ENCODE measurements at regions not wholly inside any gene's neighbourhood (a gene's known extent, or its start where the extent isn't known, plus 50 kb on each side); places are given as distances from the start of the nearest gene placed in this dataset.

DNA sequence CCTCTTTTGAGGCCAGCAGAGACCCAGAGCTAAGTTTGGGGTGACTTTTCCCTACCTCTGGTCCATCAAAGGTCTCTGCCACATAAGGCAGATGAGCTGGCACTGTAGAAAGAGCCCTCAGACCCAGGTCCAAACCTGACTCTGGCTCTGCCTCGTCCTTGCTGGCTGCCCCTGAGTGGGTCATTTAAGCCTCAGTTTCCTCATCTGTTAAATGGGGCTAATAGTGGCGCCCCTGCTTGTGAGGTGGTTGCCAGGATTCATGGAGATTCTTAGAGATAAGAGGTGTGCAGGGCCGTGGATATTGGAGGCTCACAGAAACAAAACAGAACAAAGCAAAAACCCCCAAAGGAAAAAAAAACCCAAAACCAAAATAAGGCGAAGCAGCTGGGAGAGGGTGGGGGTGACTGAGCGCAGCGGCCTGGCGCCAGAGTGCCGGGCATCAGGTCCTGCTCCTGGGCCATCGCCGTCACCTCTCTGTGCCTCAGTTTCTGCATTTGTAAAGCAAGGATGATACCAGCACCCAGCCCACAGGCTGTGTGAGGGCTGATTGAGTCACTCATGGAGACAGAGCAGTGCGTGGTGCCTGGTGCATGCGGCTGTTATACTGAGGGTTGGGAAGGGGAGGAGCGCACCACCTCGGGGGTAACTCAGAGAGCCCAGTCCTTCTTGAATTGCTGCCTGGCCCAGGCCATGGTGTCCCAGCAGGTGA is 133.8 kb upstream of the PTPN1 start:
- no peak overlapping the region for H3K4me3 ChIP-seq (ENCODE audit: low read depth, low read length)
- TF ChIP-seq, protein P1, sequence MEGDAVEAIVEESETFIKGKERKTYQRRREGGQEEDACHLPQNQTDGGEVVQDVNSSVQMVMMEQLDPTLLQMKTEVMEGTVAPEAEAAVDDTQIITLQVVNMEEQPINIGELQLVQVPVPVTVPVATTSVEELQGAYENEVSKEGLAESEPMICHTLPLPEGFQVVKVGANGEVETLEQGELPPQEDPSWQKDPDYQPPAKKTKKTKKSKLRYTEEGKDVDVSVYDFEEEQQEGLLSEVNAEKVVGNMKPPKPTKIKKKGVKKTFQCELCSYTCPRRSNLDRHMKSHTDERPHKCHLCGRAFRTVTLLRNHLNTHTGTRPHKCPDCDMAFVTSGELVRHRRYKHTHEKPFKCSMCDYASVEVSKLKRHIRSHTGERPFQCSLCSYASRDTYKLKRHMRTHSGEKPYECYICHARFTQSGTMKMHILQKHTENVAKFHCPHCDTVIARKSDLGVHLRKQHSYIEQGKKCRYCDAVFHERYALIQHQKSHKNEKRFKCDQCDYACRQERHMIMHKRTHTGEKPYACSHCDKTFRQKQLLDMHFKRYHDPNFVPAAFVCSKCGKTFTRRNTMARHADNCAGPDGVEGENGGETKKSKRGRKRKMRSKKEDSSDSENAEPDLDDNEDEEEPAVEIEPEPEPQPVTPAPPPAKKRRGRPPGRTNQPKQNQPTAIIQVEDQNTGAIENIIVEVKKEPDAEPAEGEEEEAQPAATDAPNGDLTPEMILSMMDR (IDR thresholded peaks at IDR 0.05; ENCODE audit: borderline replicate concordance, insufficient read depth, low read depth, low read length): no peak

DNA sequence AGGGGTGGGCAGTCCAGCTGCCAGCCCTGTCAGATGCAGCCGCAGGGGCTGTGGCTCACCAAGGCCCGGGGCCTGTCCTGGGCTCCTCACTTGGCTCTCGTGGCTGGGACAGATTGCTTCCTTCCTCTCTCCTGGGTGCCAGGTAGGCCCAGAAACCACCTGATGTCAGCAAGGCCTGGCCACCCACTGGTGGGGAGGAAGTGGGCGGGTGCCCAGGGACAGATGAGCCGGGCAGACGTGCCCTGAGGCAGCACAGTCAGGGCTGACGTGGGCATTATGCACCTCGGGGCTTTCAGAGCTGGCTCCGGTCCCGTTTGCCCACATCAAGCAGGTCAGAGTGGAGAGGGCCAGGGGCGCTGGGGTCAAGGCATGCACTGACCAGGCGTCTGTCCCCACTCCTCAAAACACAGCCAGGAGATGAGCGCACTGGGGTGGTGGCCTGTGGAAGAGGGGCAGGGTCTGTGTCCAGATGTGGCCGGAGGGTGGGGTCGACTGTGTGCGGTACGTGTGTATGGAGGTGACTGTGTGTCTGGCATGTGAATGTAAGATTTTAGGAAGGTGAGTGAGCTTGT is 133.2 kb upstream of the PTPN1 start:
- H3K4me3 ChIP-seq (ENCODE audit: low read depth, low read length): no peak overlapping the region
- TF ChIP-seq, protein P1 (IDR thresholded peaks at IDR 0.05; ENCODE audit: borderline replicate concordance, insufficient read depth, low read depth, low read length): no peak

DNA sequence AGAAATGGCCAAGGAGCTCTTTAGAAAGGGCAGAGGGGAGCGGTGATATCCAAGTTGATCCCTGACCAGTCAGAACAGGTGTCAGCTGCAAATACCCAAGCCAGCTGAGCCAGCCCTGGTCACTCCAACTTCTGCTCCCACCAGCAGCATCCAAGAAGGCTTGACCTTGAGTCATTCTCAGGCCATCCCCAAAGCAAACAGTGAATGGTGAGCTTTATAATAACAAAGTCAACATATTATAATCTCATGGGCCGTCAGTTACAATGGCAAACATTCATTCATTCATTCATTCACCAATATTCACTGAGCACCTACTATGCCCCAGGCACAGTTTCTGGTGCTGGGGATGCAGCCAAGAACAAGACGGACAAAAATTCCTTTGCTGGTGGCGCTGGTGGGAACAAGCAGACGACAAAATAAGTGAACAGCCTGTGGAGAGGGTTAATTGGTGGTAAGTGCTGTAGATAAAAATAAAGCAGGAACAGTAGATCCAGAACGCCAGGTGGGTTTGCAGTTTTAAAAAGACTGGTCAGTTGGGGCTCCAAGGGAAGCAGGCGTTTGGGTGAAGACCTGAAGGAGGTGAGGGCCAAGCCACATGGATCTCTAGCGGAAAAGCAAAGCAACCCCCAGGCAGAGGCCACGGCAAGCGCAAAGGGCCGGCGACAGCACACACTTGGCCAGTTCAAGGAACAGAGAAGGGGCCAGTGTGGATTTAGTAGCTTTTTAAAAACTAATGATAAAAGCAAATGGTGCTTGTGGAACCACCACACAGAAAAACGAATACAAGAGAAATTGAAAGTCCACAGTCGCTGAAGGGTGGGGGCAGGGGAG is 131.8 kb upstream of the PTPN1 start:
- TF ChIP-seq, protein P1 (IDR thresholded peaks at IDR 0.05; ENCODE audit: borderline replicate concordance, insufficient read depth, low read depth, low read length): no peak
- H3K4me3 ChIP-seq (ENCODE audit: low read depth, low read length): no peak overlapping the region

DNA sequence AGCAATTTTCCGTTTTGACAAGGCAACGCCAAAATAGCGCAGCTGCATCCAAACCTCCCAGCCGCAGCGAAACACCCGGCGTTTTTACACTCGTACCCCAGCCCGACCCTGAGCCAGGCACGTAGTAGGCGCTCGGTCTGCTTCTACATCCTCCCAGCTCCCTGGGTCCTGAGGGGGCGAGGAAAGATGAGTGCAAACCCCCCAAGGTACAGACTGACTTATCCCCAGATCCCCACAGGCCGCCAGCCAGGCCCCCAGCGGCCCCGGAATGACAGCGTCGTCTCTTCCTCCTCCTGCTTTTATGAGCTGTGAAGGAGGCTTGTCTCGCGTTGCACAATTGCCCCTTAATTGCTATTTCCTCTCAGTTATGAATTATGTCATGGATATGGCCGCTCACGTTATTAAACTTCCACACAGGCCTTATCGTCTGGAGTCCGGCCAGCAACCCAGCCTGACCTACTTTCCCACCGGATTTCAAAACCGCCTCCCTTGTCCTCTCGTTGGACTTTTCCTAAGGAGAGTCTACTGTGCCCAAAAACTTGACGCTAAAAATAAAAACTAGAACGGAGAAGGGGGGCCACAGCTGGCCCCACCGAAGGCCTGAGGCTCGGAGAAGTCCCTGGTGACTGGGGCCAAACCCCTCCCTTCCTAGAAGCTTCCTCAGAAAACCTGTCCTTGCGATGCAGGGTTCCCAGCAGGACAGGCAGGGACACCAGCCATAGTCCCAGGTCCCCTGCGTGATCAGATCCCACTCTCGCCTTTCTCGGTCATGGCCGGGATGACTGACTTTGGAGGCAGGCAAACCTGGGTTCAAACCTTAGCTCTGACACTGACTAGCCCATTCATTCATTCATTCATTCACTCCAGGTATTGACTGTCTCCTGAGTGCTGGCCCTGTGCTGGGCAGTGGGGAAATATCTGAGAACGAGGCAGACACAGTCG is 130.9 kb upstream of the PTPN1 start:
- H3K4me3 ChIP-seq (ENCODE audit: low read depth, low read length): no peak overlapping the region
- TF ChIP-seq, protein P1 (IDR thresholded peaks at IDR 0.05; ENCODE audit: borderline replicate concordance, insufficient read depth, low read depth, low read length): no peak

DNA sequence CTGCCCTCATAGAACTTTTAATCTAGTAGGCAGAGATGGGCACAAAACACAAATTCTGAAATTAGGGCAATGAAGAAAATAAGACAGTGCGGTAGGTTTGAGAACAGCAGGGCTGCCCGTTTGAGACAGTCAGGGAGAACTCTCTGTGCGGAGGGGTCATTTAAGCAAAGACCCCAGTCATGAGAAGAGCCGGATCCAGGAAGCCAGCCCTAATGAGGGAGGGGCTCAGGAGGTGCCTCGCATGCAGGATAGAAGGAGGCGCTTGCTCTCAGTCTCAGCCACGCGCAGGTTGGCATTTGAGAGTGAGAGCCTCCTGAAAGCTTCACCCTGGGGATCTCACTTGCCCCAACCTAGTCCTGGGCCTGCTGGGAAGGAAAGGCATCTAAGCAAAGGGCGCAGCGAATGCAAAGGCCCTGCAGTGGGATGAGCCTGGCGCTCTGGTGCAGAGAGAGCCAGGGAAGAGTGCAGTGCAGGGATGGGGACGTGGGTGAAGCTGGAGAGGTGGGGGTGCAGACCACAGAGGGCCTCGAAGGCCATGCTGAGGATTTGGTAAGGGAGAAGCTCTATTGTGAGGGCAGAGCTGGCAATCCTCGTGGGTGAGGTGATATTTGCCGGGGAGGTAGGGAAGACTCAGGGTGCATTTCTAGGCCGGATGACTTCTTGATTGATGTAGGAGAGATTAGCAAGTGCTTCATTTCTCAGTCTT is 130.0 kb upstream of the PTPN1 start:
- H3K4me3 ChIP-seq (ENCODE audit: low read depth, low read length): no peak overlapping the region
- TF ChIP-seq, protein P1 (IDR thresholded peaks at IDR 0.05; ENCODE audit: borderline replicate concordance, insufficient read depth, low read depth, low read length): no peak

DNA sequence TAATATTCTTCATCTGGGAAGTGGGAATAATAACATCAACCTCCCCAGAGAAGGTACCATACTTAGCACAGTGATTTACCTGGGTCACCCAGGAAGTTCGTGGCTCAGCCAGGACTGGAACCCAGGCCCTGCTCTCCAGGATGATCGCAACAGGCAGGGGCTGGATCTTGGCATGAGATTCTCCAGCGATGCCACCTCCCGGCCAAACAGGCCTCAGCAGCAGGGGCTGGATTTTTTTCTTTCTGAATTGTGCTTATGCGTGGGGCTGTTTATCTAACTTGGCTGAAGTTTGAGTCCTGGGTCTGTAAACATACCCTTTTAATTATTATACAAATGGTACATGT is 129.5 kb upstream of the PTPN1 start:
- TF ChIP-seq, protein P1 (IDR thresholded peaks at IDR 0.05; ENCODE audit: borderline replicate concordance, insufficient read depth, low read depth, low read length): no peak
- no peak overlapping the region for H3K4me3 ChIP-seq (ENCODE audit: low read depth, low read length)

All from GM12875 (cell line).